K562 (cell line): ENCODE measurements at regions not wholly inside any gene's neighbourhood (a gene's known extent, or its start where the extent isn't known, plus 50 kb on each side); places are given as distances from the start of the nearest gene placed in this dataset.

Experiments
- ATAC-seq: fragments of 200-7000 bp; cut with Tn5 transposase; 3 replicates; pipeline ENCODE4 v1.9.1; 2020; ENCODE audit warnings: moderate library complexity
- BruUV-seq: library from RNA; stranded (reverse); fragments of 400-500 nt; replicated peaks from 2 replicates; lab custom pipeline; 2021; lab: Mats Ljungman, UMichigan
- CTCF ChIA-PET: fragments of 300-600 bp; formaldehyde crosslinking; extraction: SDS; loops from one replicate; lab custom pipeline; 2021; ENCODE audit warnings: low intra/inter-chr PET ratio; lab: Yijun Ruan, JAX
- POLR2A ChIA-PET: fragments of 300-600, 350-650 bp; sonication (Branson Sonifier 250); formaldehyde crosslinking; extraction: SDS; loops from one replicate; lab custom pipeline; 2021; ENCODE audit warnings: antibody characterized with exemption, inconsistent platforms; lab: Yijun Ruan, JAX
- DNase-seq, 4 experiments: peaks; one replicate each; pipeline versions ENCODE4 v3.0.0 to v3.0.0-alpha.2; 2011 to 2018; ENCODE audit warnings: low spot score in 3 of 4, mixed read lengths in 3 of 4; ENCODE audit errors: extremely low read depth in 1 of 4
- FAIRE-seq: peaks from 2 replicates; lab custom pipeline; 2011; peaks lifted over from hg19 to GRCh38; lab: Jason Lieb, UNC
- H2AFZ ChIP-seq: 2 replicates; pipeline ENCODE4 v1.6.0; 2011; ENCODE audit warnings: low read depth, low read length, control low read depth, inconsistent platforms
- H3K27ac ChIP-seq: fragments of 200-600 bp; 3 replicates; pipeline ENCODE4 v1.8.0; 2011; ENCODE audit warnings: low read depth, mild to moderate bottlenecking, control low read depth, inconsistent platforms, low read length, moderate library complexity, mixed read lengths; ENCODE audit errors: extremely low read depth
- H3K27me3 ChIP-seq, 2 experiments: fragments of 300-600 bp in 1 of 2; 2 replicates in 1 of 2; 3 replicates in 1 of 2; pipeline versions ENCODE4 v1.6.0 to v1.8.0; 2011; ENCODE audit warnings: inconsistent platforms in 2 of 2, low read length in 2 of 2, mild to moderate bottlenecking in 1 of 2, mixed read lengths in 1 of 2, moderate library complexity in 1 of 2; ENCODE audit not compliant: control insufficient read depth in 2 of 2, insufficient read depth in 2 of 2
- H3K36me3 ChIP-seq: fragments of 300-600 bp; 3 replicates; pipeline ENCODE4 v1.8.0; 2011; ENCODE audit warnings: mild to moderate bottlenecking, low read length, inconsistent platforms; ENCODE audit not compliant: control insufficient read depth, insufficient read depth
- H3K4me1 ChIP-seq, 2 experiments: fragments of 200-600 bp in 1 of 2; replicated peaks in 1 of 2; 2 replicates in 1 of 2; 3 replicates in 1 of 2; pipeline versions ENCODE4 v1.5.1 to v1.8.0; 2011; ENCODE audit warnings: inconsistent platforms in 2 of 2, low read length in 2 of 2, mild to moderate bottlenecking in 1 of 2, mixed read lengths in 1 of 2, moderate library complexity in 1 of 2; ENCODE audit not compliant: control insufficient read depth in 2 of 2, insufficient read depth in 2 of 2
- H3K4me2 ChIP-seq: 2 replicates; pipeline ENCODE4 v1.6.1; 2011; ENCODE audit warnings: low read length, control low read depth, inconsistent platforms, mixed read lengths; ENCODE audit not compliant: insufficient read depth
- H3K4me3 ChIP-seq: fragments of 200-600 bp; sonication (generic), shearing (Covaris generic); 2 replicates; pipeline ENCODE4 v1.5.1; 2016; ENCODE audit warnings: control low read depth, inconsistent platforms
- H3K79me2 ChIP-seq: fragments of 200-600 bp; 3 replicates; pipeline ENCODE4 v1.8.0; 2011; ENCODE audit warnings: low read length, inconsistent platforms; ENCODE audit not compliant: control insufficient read depth, insufficient read depth
- H3K9ac ChIP-seq, 2 experiments: 2 replicates each; pipeline versions ENCODE4 v1.6.0 to v1.6.1; 2011; ENCODE audit warnings: low read depth in 2 of 2, low read length in 2 of 2, control low read depth in 1 of 2, inconsistent platforms in 1 of 2, mild to moderate bottlenecking in 1 of 2, mixed read lengths in 1 of 2; ENCODE audit not compliant: insufficient read depth in 1 of 2
- H3K9me1 ChIP-seq: one replicate; pipeline ENCODE4 v1.6.0; 2011; ENCODE audit warnings: inconsistent platforms, mild to moderate bottlenecking, low read length, moderate library complexity; ENCODE audit not compliant: control insufficient read depth, insufficient read depth
- H3K9me3 ChIP-seq: replicated peaks from 2 replicates; pipeline ENCODE4 v1.5.1; 2011; ENCODE audit warnings: low read depth, low read length, inconsistent platforms; ENCODE audit not compliant: control insufficient read depth, insufficient read depth
- H4K20me1 ChIP-seq: replicated peaks from 2 replicates; pipeline ENCODE4 v1.6.1; 2011; ENCODE audit warnings: low read length, inconsistent platforms, mixed read lengths; ENCODE audit not compliant: control insufficient read depth, insufficient read depth
- CBX1 ChIP-seq: sonication (generic); IDR thresholded peaks from 2 replicates; pipeline ENCODE4 v1.6.1; 2016; ENCODE audit warnings: antibody characterized with exemption, low read depth, mild to moderate bottlenecking
- PML ChIP-seq: IDR thresholded peaks from 2 replicates; pipeline ENCODE4 v1.6.1; 2012; ENCODE audit warnings: low read length, inconsistent platforms
- PTRF ChIP-seq: fragments of 450-650 bp; IDR thresholded peaks from 2 replicates; pipeline ENCODE4 v1.6.1; 2016; ENCODE audit warnings: mild to moderate bottlenecking, missing genetic modification characterization, missing compliant biosample characterization
- SUPT5H ChIP-seq: fragments of 450-650 bp; IDR thresholded peaks from 2 replicates; pipeline ENCODE4 v1.6.1; 2016
- TFAM ChIP-seq: fragments of 250-450 bp; sonication (Bioruptor Pico); conservative IDR thresholded peaks from 2 replicates; pipeline ENCODE4 v1.5.0; 2021; ENCODE audit warnings: mild to moderate bottlenecking, moderate library complexity
- ZNF274 ChIP-seq: IDR thresholded peaks from 2 replicates; pipeline ENCODE4 v1.6.1; 2011; ENCODE audit warnings: low read depth, mild to moderate bottlenecking, low read length, moderate library complexity, borderline replicate concordance
- ZNF347 ChIP-seq: fragments of 450-650 bp; formaldehyde crosslinking; IDR thresholded peaks from 2 replicates; pipeline ENCODE4 v1.4.0; 2020; ENCODE audit warnings: low read depth, mild to moderate bottlenecking, moderate library complexity
- WGBS: fragments of 100-300 bp; shearing (Covaris generic); methylation state at CpG from one replicate; pipeline ENCODE4 v1.1.6; 2016; ENCODE audit warnings: low coverage, mixed read lengths; ENCODE audit not compliant: insufficient coverage; ENCODE audit errors: missing lambda C conversion rate; 5-methylcytosine and 5-hydroxymethylcytosine counted together
- in situ Hi-C: fragments of 300-500 bp; cut with MboI; formaldehyde crosslinking; loops from 4 replicates; pipeline ENCODE4 v1.15.0; 2018; ENCODE audit warnings: inconsistent platforms, mixed read lengths
- intact Hi-C: fragments of 100-400 bp; cut with micrococcal nuclease; formaldehyde crosslinking; loops from 2 replicates; pipeline ENCODE4 v1.14.2; 2022
- TF ChIP-seq, protein P1 (sequence below), 2 experiments: IDR thresholded peaks; 2 replicates each; pipeline ENCODE4 v1.6.1; 2012; ENCODE audit warnings: improper control_type of control experiment in 2 of 2, low read depth in 2 of 2, low read length in 2 of 2, borderline replicate concordance in 1 of 2
- TF ChIP-seq, protein P2 (sequence below): fragments of 250-450 bp; sonication (Bioruptor Pico); IDR thresholded peaks from 2 replicates; pipeline ENCODE4 v1.8.0; 2021; ENCODE audit warnings: moderate library complexity, mild to moderate bottlenecking, inconsistent platforms
- TF ChIP-seq, protein P3 (sequence below), 2 experiments: fragments of 450-650 bp; IDR thresholded peaks; 2 replicates each; pipeline ENCODE4 v1.6.1; 2016
- TF ChIP-seq, protein P4 (sequence below): sonication (generic); formaldehyde crosslinking; IDR thresholded peaks from 2 replicates; pipeline ENCODE4 v1.8.0; 2022; ENCODE audit warnings: mild to moderate bottlenecking, low read depth, missing genetic modification reagents

DNA sequence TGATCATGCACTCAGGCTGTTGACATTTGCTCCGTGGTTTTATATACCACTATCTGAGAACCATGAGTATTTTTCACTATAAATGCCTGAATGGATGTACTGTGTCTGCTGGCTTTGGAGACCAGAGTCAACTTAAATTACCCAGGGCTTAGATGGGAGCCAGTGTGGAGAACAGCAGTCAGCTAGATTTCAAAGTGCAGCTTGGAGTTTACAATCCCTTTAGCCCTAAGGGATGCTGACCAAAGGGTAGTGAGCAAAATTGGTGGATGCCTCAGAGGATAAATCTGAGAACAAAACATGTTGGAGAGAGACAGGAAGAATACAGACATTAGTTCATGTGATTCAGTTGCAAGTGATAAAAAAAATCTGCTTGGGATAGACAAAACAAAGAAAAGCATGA, 327.5 kb downstream of the C11orf87 start:
- peaks cover 0 to 4% of the 10 kb centered on the region in 2 experiments; a peak in 2 of 5 replicates for H3K4me1 ChIP-seq
- no peak overlapping the region for H3K27ac ChIP-seq
- H3K4me3 ChIP-seq, result no peak overlapping the region
- ATAC-seq (no peak), FAIRE-seq (no peak), DNase-seq (no peak)
- no peaks in the 10 kb centered on the region for H3K9me1 ChIP-seq
- no peaks in the 10 kb centered on the region for H4K20me1 ChIP-seq
- H2AFZ ChIP-seq, result no peak overlapping the region
- intact Hi-C loops (no loop called here), in situ Hi-C loops (no loop called here)
- H3K4me2 ChIP-seq, result no peak overlapping the region
- BruUV-seq, result no TSS peak
- ChIA-PET CTCF (no interaction called here), POLR2A (interaction anchor here (0.7 to 0.9 kb wide), 3 partner anchors 40 to 115 kb away, joined by 3 to 4 read pairs (median 4); no protein-coding TSS in a partner anchor)
- WGBS, result 0% methylated on average over 1 of the region's 1 CpG
- H3K36me3 ChIP-seq, result no peaks in the 10 kb centered on the region
- no peaks in the 10 kb centered on the region for H3K79me2 ChIP-seq
- TF ChIP-seq, protein P1, sequence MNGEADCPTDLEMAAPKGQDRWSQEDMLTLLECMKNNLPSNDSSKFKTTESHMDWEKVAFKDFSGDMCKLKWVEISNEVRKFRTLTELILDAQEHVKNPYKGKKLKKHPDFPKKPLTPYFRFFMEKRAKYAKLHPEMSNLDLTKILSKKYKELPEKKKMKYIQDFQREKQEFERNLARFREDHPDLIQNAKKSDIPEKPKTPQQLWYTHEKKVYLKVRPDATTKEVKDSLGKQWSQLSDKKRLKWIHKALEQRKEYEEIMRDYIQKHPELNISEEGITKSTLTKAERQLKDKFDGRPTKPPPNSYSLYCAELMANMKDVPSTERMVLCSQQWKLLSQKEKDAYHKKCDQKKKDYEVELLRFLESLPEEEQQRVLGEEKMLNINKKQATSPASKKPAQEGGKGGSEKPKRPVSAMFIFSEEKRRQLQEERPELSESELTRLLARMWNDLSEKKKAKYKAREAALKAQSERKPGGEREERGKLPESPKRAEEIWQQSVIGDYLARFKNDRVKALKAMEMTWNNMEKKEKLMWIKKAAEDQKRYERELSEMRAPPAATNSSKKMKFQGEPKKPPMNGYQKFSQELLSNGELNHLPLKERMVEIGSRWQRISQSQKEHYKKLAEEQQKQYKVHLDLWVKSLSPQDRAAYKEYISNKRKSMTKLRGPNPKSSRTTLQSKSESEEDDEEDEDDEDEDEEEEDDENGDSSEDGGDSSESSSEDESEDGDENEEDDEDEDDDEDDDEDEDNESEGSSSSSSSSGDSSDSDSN (IDR thresholded peaks at IDR 0.05; ENCODE audit: borderline replicate concordance in 1 of 2, low read depth in 2 of 2, low read length in 2 of 2), result no peak
- TF ChIP-seq, protein P2, sequence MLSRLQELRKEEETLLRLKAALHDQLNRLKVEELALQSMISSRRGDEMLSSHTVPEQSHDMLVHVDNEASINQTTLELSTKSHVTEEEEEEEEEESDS, result no peak
- TF ChIP-seq SUPT5H (no peak), PTRF (tag) (no peak), CBX1 (no peak), ZNF274 (no peak), TFAM (CRISPR knock-in tag) (no peak), ZNF347 (CRISPR knock-in tag) (no peak), PML (no peak)
- TF ChIP-seq, protein P3, sequence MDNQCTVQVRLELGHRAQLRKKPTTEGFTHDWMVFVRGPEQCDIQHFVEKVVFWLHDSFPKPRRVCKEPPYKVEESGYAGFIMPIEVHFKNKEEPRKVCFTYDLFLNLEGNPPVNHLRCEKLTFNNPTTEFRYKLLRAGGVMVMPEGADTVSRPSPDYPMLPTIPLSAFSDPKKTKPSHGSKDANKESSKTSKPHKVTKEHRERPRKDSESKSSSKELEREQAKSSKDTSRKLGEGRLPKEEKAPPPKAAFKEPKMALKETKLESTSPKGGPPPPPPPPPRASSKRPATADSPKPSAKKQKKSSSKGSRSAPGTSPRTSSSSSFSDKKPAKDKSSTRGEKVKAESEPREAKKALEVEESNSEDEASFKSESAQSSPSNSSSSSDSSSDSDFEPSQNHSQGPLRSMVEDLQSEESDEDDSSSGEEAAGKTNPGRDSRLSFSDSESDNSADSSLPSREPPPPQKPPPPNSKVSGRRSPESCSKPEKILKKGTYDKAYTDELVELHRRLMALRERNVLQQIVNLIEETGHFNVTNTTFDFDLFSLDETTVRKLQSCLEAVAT (IDR thresholded peaks at IDR 0.05), result no peak
- TF ChIP-seq, protein P4, sequence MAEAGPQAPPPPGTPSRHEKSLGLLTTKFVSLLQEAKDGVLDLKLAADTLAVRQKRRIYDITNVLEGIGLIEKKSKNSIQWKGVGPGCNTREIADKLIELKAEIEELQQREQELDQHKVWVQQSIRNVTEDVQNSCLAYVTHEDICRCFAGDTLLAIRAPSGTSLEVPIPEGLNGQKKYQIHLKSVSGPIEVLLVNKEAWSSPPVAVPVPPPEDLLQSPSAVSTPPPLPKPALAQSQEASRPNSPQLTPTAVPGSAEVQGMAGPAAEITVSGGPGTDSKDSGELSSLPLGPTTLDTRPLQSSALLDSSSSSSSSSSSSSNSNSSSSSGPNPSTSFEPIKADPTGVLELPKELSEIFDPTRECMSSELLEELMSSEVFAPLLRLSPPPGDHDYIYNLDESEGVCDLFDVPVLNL (CRISPR knock-in tag), result no peak
- no peak overlapping the region for H3K9ac ChIP-seq
- H3K9me3 ChIP-seq, result no peaks in the 10 kb centered on the region
- no peaks in the 10 kb centered on the region for H3K27me3 ChIP-seq
